Activated CD4-positive, alpha-beta T cell treated with anti-CD3 and anti-CD28 coated beads for 1 hour (primary cell): ENCODE measurements at regions not wholly inside any gene's neighbourhood (a gene's known extent, or its start where the extent isn't known, plus 50 kb on each side); places are given as distances from the start of the nearest gene placed in this dataset.
"Not testable (repeated sequence)": the region's sequence is repeated elsewhere in the genome, so short reads cannot be mapped to it uniquely, and the experiment has no call there.

Source experiments
- DNase-seq: peaks from one replicate; pipeline ENCODE4 v3.0.0-alpha.2; 2020

GRCh38 chr12:14032191-14032590 lies 50.8 kb upstream of the GRIN2B start:
- DNase-seq = not testable (repeated sequence)

GRCh38 chr12:14043776-14044175 lies 62.4 kb upstream of the GRIN2B start:
- no peak for DNase-seq

GRCh38 chr12:14048941-14049545 lies 67.6 kb upstream of the GRIN2B start:
- DNase-seq = no peak

- DNase-seq = no peak
Observed at GRCh38 chr12:14057895-14058294, 76.5 kb upstream of the GRIN2B start.

- DNase-seq = no peak
Observed at GRCh38 chr12:14058717-14059116, 77.3 kb upstream of the GRIN2B start.

GRCh38 chr12:14059548-14059947 lies 78.1 kb upstream of the GRIN2B start:
- DNase-seq = no peak

GRCh38 chr12:14065616-14066015 lies 84.2 kb upstream of the GRIN2B start:
- DNase-seq = no peak

GRCh38 chr12:14066021-14066420 lies 84.6 kb upstream of the GRIN2B start:
- no peak for DNase-seq

- no peak for DNase-seq
Observed at GRCh38 chr12:14068961-14069360, 87.6 kb upstream of the GRIN2B start.

- no peak for DNase-seq
Observed at GRCh38 chr12:14071833-14072232, 90.4 kb upstream of the GRIN2B start.

GRCh38 chr12:14072987-14073386 lies 91.6 kb upstream of the GRIN2B start:
- no peak for DNase-seq

GRCh38 chr12:14075797-14076393 lies 94.5 kb upstream of the GRIN2B start:
- DNase-seq = no peak

- DNase-seq = no peak
Observed at GRCh38 chr12:14076538-14076937, 95.1 kb upstream of the GRIN2B start.

- DNase-seq = no peak
Observed at GRCh38 chr12:14086838-14087237, 105.4 kb upstream of the GRIN2B start.

- no peak for DNase-seq
Observed at GRCh38 chr12:14099994-14100393, 118.6 kb upstream of the GRIN2B start.

- DNase-seq = not testable (repeated sequence)
Observed at GRCh38 chr12:14101556-14101955, 120.2 kb upstream of the GRIN2B start.

- DNase-seq = no peak
Observed at GRCh38 chr12:14111230-14111865, 129.9 kb upstream of the GRIN2B start.

GRCh38 chr12:14113031-14113430 lies 131.6 kb upstream of the GRIN2B start:
- DNase-seq = no peak

GRCh38 chr12:14126692-14127091 lies 145.3 kb upstream of the GRIN2B start:
- no peak for DNase-seq

GRCh38 chr12:14129611-14130195 lies 148.3 kb upstream of the GRIN2B start:
- no peak for DNase-seq

GRCh38 chr12:14135996-14136395 lies 154.6 kb upstream of the GRIN2B start:
- no peak for DNase-seq

- DNase-seq = no peak
Observed at GRCh38 chr12:14138495-14138894, 157.1 kb upstream of the GRIN2B start.

GRCh38 chr12:14148489-14149270 lies 167.3 kb upstream of the GRIN2B start:
- DNase-seq = no peak
